NCI-H2196 (cell line): ENCODE measurements at regions not wholly inside any gene's neighbourhood (a gene's known extent, or its start where the extent isn't known, plus 50 kb on each side); places are given as distances from the start of the nearest gene placed in this dataset.
A peak's percentile ranks its signal among the peaks of the same experiment; 100 is the strongest.
"Not testable (repeated sequence)": the region's sequence is repeated elsewhere in the genome, so short reads cannot be mapped to it uniquely, and the experiment has no call there.

Experiments used
- DNase-seq: peaks from one replicate; lab custom pipeline; 2025; ENCODE audit not compliant: unreplicated experiment; lab: John Stamatoyannopoulos, UW

GRCh38 chr12:115813256-115813655 lies 464.2 kb downstream of the MED13L start:
- DNase-seq: no peak

- DNase-seq: no peak
These were observed 465.6 kb downstream of the MED13L start for GRCh38 chr12:115811929-115812328.

- no peak for DNase-seq
These were observed 466.4 kb downstream of the MED13L start for GRCh38 chr12:115811045-115811444.

GRCh38 chr12:115810122-115810901 lies 467.2 kb downstream of the MED13L start:
- DNase-seq: no peak

- DNase-seq: no peak
These were observed 471.5 kb downstream of the MED13L start for GRCh38 chr12:115806000-115806399.

GRCh38 chr12:115802767-115803166 lies 474.7 kb downstream of the MED13L start:
- no peak for DNase-seq

- no peak for DNase-seq
These were observed 475.6 kb downstream of the MED13L start for GRCh38 chr12:115801871-115802270.

- no peak for DNase-seq
These were observed 477.9 kb downstream of the MED13L start for GRCh38 chr12:115799610-115800009.

- no peak for DNase-seq
These were observed 479.1 kb downstream of the MED13L start for GRCh38 chr12:115798309-115798917.

GRCh38 chr12:115794659-115795081 lies 482.8 kb downstream of the MED13L start:
- DNase-seq: peak; percentile 15

- DNase-seq: no peak
These were observed 486.2 kb downstream of the MED13L start for GRCh38 chr12:115791331-115791730.

- DNase-seq: no peak
These were observed 487.0 kb downstream of the MED13L start for GRCh38 chr12:115790526-115790925.

- DNase-seq: not testable (repeated sequence)
These were observed 491.0 kb downstream of the MED13L start for GRCh38 chr12:115786490-115786889.

GRCh38 chr12:115785548-115785947 lies 491.9 kb downstream of the MED13L start:
- no peak for DNase-seq

GRCh38 chr12:115776399-115776798 lies 501.1 kb downstream of the MED13L start:
- DNase-seq: no peak

GRCh38 chr12:115774148-115774895 lies 503.2 kb downstream of the MED13L start:
- no peak for DNase-seq

GRCh38 chr12:115771601-115772000 lies 505.9 kb downstream of the MED13L start:
- no peak for DNase-seq

GRCh38 chr12:115771065-115771464 lies 506.4 kb downstream of the MED13L start:
- DNase-seq: peak; percentile 29

- DNase-seq: no peak
These were observed 506.9 kb downstream of the MED13L start for GRCh38 chr12:115770643-115771042.

- DNase-seq: no peak
These were observed 509.6 kb downstream of the MED13L start for GRCh38 chr12:115767916-115768315.

GRCh38 chr12:115763982-115764621 lies 513.4 kb downstream of the MED13L start:
- peak; percentile 55 for DNase-seq
